Smooth muscle cell (in vitro differentiated cells): ENCODE measurements at regions not wholly inside any gene's neighbourhood (a gene's known extent, or its start where the extent isn't known, plus 50 kb on each side); places are given as distances from the start of the nearest gene placed in this dataset.

Experiments used
- DNase-seq: peaks from one replicate; lab custom pipeline; 2025; ENCODE audit not compliant: unreplicated experiment; lab: John Stamatoyannopoulos, UW
- H2AFZ ChIP-seq: fragments of 200-600 bp; sonication (generic); 2 replicates; pipeline ENCODE4 v1.6.0; 2016; ENCODE audit warnings: antibody characterized with exemption, low read depth, mild to moderate bottlenecking
- H3F3A ChIP-seq: fragments of 200-600 bp; sonication (generic); 2 replicates; pipeline ENCODE4 v1.6.0; 2017; ENCODE audit warnings: antibody characterized with exemption, low read depth
- H3K27ac ChIP-seq: fragments of 200-600 bp; sonication (generic); 2 replicates; pipeline ENCODE4 v1.5.1; 2016; ENCODE audit warnings: low read depth, mild to moderate bottlenecking
- H3K27me3 ChIP-seq: fragments of 200-600 bp; sonication (generic); 2 replicates; pipeline ENCODE4 v1.6.1; 2016; ENCODE audit warnings: low read depth, mild to moderate bottlenecking
- H3K36me3 ChIP-seq: fragments of 200-600 bp; sonication (generic); 2 replicates; pipeline ENCODE4 v1.5.1; 2016; ENCODE audit warnings: low read depth
- H3K4me1 ChIP-seq: fragments of 200-600 bp; sonication (generic); 2 replicates; pipeline ENCODE4 v1.5.1; 2016; ENCODE audit warnings: low read depth
- H3K4me2 ChIP-seq: fragments of 200-600 bp; sonication (generic); 2 replicates; pipeline ENCODE4 v1.6.0; 2016; ENCODE audit warnings: mild to moderate bottlenecking
- H3K4me3 ChIP-seq: fragments of 200-600 bp; sonication (generic); 2 replicates; pipeline ENCODE4 v1.5.1; 2016; ENCODE audit warnings: mild to moderate bottlenecking
- H3K79me2 ChIP-seq: fragments of 200-600 bp; sonication (generic); 2 replicates; pipeline ENCODE4 v1.6.0; 2016; ENCODE audit warnings: low read depth, mild to moderate bottlenecking
- H3K9ac ChIP-seq: fragments of 200-600 bp; sonication (generic); 2 replicates; pipeline ENCODE4 v1.6.0; 2016; ENCODE audit warnings: low read depth
- H3K9me3 ChIP-seq: fragments of 200-600 bp; sonication (generic); replicated peaks from 2 replicates; pipeline ENCODE4 v1.5.1; 2016; ENCODE audit warnings: low read depth
- H4K20me1 ChIP-seq: fragments of 200-600 bp; sonication (generic); 2 replicates; pipeline ENCODE4 v1.6.0; 2016; ENCODE audit warnings: low read depth
- CTCF ChIP-seq: fragments of 200-600 bp; sonication (generic); IDR thresholded peaks from 2 replicates; pipeline ENCODE4 v1.5.1; 2017; ENCODE audit warnings: borderline replicate concordance, mild to moderate bottlenecking, antibody characterized with exemption; ENCODE audit not compliant: insufficient read depth, poor library complexity, severe bottlenecking
- WGBS: methylation state at CpG from one replicate; pipeline ENCODE4 v1.1.7; 2016; ENCODE audit warnings: low lambda C conversion rate; 5-methylcytosine and 5-hydroxymethylcytosine counted together

- Histone ChIP-seq H3K4me1 (no peaks in the 10 kb centered on the region), H4K20me1 (no peaks in the 10 kb centered on the region), H3F3A (no peaks in the 10 kb centered on the region), H3K4me2 (no peak overlapping the region), H3K36me3 (no peaks in the 10 kb centered on the region), H3K27me3 (no peaks in the 10 kb centered on the region), H2AFZ (no peak overlapping the region), H3K9me3 (no peaks in the 10 kb centered on the region), H3K27ac (no peak overlapping the region), H3K79me2 (no peaks in the 10 kb centered on the region), H3K4me3 (no peak overlapping the region), H3K9ac (no peak overlapping the region)
- no peak for DNase-seq
- 98% methylated on average over 4 of the region's 4 CpGs for WGBS
- TF ChIP-seq CTCF, result no peak
Observed at GRCh38 chr1:115181231-115181630, 91.9 kb upstream of the TSPAN2 start.

GRCh38 chr1:115179397-115180079, 90.2 kb upstream of the TSPAN2 start:
- Histone ChIP-seq H3K36me3 (no peaks in the 10 kb centered on the region), H3K9ac (peak overlapping the region; percentile 67), H3K4me2 (peak overlapping the region; percentile 13), H2AFZ (no peak overlapping the region), H3K4me1 (no peaks in the 10 kb centered on the region), H3F3A (no peaks in the 10 kb centered on the region), H3K4me3 (no peak overlapping the region), H3K79me2 (no peaks in the 10 kb centered on the region), H3K27ac (peak overlapping the region; percentile 84), H3K9me3 (no peaks in the 10 kb centered on the region), H4K20me1 (no peaks in the 10 kb centered on the region), H3K27me3 (no peaks in the 10 kb centered on the region)
- 7% methylated on average over 12 of the region's 12 CpGs for WGBS
- DNase-seq, result peak; percentile 31
- TF ChIP-seq CTCF, result no peak

GRCh38 chr1:115176189-115176588, 86.9 kb upstream of the TSPAN2 start:
- Histone ChIP-seq H4K20me1 (no peaks in the 10 kb centered on the region), H3K79me2 (no peaks in the 10 kb centered on the region), H3K27me3 (no peaks in the 10 kb centered on the region), H3K9me3 (no peaks in the 10 kb centered on the region), H3K4me3 (no peak overlapping the region), H3K36me3 (no peaks in the 10 kb centered on the region), H2AFZ (no peak overlapping the region), H3K27ac (no peak overlapping the region), H3K4me2 (no peak overlapping the region), H3K4me1 (no peaks in the 10 kb centered on the region), H3F3A (no peaks in the 10 kb centered on the region), H3K9ac (no peak overlapping the region)
- no peak for DNase-seq
- 88% methylated on average over 1 of the region's 1 CpG for WGBS
- no peak for TF ChIP-seq CTCF

GRCh38 chr1:115175596-115175995, 86.3 kb upstream of the TSPAN2 start:
- TF ChIP-seq CTCF, result no peak
- Histone ChIP-seq H3K4me3 (no peak overlapping the region), H2AFZ (no peak overlapping the region), H3K79me2 (no peaks in the 10 kb centered on the region), H3K36me3 (no peaks in the 10 kb centered on the region), H3K9ac (no peak overlapping the region), H3K4me2 (no peak overlapping the region), H3K9me3 (no peaks in the 10 kb centered on the region), H3K4me1 (no peaks in the 10 kb centered on the region), H3K27ac (no peak overlapping the region), H4K20me1 (no peaks in the 10 kb centered on the region), H3K27me3 (no peaks in the 10 kb centered on the region), H3F3A (peaks cover 4% of the 10 kb centered on the region)
- WGBS, result 36% methylated on average over 2 of the region's 2 CpGs
- no peak for DNase-seq
